Superior temporal gyrus (tissue), 1 donor: ENCODE measurements at regions not wholly inside any gene's neighbourhood (a gene's known extent, or its start where the extent isn't known, plus 50 kb on each side); places are given as distances from the start of the nearest gene placed in this dataset.
A peak's percentile ranks its signal among the peaks of the same experiment; 100 is the strongest.

Experiments
- DNase-seq: peaks from one replicate; pipeline ENCODE4 v3.0.0-alpha.2; 2016; ENCODE audit errors: extremely low spot score

DNA sequence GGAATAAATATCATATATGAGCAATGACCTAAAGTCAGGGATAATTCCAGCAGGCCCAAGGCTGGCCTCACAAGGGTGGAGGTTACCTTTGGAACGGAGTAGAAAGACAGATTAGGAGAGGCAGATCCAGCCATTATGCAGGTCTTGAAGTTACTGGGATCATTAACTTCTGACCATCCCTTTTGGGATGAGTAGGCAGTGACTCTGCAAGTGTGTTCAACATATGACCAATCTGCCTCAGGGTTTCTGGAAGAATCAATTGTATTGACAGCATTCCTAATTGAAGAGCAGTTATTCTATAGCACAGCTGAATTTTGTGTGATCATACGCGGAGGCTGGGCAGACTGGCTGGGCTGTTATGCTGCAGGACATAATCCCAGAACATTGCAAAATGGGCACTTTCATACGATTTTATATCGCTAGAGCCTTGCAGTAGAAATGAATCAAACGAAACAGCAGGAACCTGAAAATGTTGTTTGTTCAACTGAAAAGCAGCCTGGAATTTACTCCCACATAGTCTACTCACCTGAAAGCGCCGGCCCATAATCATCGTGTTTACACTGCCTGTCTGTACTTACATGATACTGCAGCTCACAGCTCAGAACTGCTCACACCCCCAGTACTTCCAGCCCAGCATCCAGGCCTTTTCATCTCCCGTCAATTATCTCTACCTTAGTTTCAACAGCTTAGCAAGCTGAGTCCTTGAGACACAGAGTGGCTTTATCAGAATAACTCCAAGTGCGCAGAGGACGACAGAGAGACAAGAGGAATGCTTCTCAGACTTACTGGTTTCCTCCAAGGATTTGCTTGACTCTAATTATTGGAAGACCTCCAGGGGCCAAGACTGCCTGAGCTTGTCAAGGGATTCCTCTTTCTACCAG, 556.1 kb downstream of the EFNB2 start:
- no peak for DNase-seq

DNA sequence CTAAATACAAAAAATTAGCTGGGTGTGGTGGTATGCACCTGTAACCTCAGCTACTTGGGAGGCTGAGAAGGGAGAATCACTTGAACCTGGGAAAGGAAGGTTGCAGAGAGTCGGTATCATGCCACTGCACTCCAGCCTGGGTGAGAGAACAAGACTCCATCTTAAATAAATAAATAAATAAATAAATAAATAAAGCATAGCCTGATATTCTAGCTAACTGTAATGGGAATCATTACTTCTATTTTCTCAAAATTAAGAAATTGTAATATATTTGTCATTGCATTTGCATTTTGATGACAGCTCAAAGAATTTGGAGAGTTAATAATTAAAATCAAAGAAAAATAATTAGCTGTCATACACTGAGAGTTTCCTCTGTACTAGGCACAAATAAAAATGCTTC, 561.1 kb downstream of the EFNB2 start:
- DNase-seq, result no peak

DNA sequence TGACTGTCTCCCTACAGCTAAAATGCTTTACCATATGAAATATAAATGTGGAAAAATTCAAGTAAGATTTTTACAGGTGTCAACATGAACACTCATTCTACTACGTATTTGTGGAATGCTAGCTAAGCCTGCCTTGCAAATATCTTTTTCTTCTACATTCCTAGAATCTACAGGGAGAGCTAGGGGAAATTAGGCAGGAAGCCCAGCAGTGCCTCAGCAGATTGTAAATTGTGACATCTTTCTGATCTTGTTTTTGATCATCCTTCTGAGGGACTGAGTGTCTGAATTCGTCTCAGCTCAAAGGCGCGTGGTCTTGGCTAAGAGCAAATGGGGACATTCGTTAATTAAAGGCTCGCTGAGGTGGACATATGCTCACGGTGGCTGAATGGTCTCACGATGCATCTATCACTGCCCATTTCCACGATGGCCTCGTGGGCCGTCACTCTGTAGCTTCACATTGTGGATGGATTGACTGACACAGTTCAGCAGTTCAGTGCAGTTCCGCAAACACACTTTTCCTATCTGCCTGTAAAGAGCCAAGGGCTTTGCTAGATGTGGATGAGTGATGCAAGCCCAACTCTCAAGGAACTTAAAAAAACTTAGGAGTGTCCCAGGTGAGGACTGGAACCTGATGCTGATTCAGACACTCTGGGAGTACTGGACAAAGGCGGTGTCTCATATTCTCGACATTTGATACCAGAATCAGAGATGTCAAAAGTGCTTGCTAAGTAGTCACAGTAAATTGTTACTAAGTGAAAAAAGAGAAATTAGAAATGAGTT, 562.5 kb downstream of the EFNB2 start:
- DNase-seq, result no peak

DNA sequence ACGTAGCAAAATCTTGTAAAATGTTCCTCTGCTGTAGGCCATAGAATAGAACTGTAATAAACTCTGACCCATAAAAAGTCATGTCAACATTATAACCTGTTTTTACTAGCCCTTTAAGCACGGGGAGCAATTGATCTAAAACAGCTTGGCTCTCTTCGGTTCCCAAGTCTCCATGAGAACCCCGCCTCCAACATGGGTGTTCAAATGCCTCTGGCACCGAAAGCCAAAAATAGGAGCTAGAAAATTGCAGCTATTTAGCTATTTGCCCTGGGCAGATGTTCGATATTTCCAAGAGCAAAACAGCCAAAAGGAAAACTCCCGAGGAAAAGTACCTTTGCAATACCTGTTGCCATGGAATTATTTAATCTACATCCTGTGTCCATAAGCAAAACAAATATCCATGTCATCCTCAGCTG, 563.1 kb downstream of the EFNB2 start:
- no peak for DNase-seq

DNA sequence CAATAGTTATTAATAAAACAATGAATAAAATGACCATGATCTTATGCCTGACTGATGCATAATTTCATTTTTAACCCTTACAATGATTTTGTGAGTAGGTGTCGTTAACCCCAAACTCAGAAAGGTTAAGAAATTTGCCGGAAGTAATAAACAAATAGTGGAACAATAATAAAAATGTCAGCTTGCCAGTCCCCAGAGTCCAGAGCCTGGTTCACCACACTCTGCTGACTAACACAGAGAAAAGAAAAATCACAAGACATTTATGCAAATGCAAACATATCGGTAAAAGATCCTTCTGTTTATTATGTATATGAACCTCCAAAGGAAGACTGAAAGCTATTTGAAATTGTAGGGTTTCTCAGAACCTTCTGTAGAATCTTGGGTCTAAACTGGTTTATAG, 563.7 kb downstream of the EFNB2 start:
- DNase-seq, result no peak

DNA sequence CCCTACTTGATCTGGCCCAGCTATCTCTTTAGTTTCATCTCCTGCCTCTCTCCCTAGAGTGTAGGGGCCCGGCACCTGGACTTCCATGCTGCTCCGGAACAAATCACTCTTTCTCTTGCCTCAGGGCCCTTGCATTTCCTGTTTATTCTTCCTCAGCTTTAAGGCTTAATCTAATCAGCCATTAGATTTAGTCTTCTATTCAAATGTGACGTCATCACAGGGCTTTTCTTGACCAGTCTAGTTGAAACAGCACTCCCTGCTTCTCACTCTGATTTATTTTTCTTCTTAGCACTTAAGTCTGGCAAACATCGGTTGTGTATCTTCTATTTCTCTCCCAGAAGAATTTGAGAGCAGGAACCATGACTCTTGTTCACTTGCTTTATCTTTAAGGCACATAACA, 564.1 kb downstream of the EFNB2 start:
- no peak for DNase-seq

DNA sequence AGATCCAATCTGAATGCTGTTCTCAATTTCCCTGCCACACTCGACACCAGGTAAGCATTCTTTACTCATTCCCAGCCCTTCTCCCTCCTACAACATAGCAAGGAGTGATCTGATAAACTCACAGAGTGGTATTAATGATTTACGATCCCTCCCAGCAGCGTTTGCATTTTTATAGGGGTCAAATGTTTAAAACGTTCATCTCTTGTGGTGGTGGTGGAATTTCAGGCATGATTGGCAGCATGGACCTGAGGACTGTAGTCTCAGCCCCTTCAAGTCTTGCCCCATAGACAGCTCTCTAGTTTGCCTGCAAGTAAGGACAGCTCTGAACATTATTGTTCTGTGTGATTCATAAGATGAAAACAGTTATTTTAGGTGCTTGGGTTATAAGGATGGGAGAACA, 565.7 kb downstream of the EFNB2 start:
- DNase-seq, result no peak

DNA sequence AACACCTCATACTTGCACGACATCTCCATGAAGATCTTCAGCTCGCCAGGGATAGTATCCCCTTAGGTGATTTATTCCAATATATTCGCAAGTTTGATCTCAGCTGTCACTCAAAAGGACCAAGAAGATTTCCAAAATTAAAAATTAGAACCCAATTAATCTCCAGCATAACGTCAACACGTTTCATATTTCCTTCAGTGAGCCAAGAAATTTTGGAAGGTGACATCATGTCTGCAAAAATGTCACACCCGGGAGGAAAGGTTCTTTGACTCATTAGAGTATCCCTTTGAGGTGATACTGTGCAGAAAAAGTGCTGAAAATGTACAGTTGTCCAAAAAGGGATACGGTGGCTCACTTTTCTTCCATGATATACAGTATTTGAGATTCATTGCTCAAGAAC, 569.6 kb downstream of the EFNB2 start:
- DNase-seq, result no peak

DNA sequence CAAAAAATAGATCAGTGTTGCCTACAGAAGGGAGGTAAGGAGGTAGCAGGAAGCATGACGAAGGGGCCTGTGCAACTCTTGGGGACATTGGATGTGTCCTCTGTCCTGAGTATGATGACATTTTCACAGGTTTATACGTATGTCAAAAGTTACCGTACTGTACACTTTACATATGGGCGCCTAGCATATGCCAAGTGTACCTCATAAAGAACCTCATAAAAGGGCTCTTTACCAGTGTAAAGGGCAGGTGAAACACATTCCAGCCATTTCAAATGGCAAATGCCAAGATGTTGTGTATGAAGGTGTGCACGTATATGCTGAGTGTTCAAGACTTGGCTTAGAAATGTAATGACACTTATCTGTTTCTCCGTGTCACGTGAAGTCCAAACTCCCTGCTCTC, 573.4 kb downstream of the EFNB2 start:
- no peak for DNase-seq

DNA sequence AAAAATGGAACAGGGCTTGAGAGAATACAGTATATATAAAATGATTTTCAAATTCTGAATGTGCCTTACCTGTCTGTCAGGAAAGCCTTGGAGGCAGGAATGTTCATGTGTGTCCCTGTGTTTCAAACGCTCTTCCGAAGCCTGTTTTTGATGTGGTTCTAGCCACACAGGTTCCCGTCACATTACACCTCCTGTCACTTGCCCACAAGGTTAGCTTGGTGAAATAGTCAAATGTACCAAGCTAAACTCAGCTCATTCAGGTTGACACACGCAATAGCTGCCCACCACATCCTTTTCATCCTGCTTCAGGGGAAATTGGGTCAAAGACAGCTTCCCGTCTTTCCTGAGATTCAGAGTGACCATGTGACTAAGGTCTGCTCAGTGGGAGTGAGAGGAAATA, 574.0 kb downstream of the EFNB2 start:
- no peak for DNase-seq

DNA sequence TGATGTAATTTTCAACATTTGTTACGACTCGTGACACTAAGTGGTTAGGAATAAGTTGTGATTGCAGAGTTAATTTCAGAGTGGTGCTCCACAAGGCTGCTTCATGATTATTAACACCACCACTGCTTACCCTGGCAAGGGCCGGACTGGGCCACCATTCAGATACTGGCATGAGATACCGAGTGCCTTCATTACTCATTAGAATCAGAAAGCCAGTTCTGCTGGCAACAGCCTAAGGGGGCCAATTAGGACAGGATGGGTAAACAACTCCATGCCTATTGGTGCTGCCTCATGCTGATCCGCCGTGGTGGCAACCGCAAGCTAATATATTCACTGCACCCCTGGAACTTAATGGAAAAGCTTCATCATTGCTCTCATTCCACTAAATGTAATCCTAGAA, 575.1 kb downstream of the EFNB2 start:
- no peak for DNase-seq

DNA sequence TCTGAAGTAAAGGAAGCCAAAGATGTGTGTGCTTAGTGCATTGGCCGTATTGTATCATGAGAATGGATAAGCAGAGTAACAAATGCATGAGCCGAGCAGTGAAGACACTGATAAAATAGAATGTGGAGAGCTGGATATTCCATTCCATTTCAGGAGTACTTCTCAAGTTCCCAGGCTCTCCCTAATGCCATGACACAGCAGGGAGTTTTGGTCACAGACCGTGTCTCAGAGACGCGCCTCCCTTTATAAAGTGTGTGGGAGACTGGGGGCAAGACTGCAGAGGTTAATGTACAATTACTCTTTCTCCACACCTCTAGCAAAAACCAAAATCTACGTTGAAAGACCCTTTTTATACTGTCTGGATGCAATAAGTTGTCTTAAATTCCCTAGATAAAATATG, 575.6 kb downstream of the EFNB2 start:
- DNase-seq, result no peak

DNA sequence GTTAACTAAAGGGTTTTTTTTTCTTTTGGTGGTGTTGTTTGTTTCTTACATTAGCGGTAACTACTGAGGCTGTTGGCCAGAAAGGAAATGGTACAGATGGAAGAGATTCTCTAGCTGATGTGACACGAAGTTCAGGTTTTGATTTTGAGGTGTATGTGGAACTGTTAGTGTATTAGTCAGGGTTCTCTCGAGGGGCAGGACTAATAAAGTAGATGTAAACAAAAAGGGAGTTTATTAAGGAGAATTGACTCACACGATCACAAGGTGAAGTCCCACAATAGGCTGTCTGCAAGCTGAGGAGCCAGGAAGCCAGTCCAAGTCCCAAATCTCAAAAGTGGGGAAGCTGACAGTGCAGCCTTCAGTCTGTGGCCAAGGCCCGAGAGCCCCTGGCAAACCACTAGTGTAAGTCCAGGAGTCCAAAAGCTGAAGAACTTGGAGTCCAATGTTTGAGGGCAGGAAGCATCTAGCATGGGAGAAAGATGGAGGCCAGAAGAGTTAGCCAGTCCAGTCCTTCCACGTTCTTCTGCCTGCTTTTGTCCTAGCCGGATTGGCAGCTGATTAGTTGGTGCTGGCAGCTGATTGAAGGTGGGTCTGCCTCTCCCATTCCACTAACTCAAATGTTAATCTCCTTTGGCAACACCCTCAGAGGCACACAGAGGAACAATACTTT, 577.6 kb downstream of the EFNB2 start:
- no peak for DNase-seq

DNA sequence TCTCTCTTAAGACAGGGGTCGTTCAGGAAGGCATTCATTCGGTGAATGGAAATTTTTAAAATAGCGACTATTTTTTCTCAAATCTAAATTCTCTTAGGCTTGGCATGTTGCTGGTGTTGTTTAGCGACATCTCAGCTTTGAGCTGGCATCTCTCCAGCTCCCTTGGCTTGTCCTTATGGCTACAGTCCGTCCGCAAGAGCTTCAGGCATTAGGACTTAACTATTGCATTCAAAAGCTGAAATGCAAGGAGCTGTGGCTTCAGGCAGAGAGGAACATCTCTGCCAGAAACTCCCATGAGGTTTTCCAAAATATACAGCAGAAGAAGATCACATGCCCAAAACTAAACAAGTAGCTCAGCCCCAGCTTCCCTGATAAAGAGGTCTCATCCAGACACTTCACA, 578.5 kb downstream of the EFNB2 start:
- DNase-seq, result peak; percentile 22

DNA sequence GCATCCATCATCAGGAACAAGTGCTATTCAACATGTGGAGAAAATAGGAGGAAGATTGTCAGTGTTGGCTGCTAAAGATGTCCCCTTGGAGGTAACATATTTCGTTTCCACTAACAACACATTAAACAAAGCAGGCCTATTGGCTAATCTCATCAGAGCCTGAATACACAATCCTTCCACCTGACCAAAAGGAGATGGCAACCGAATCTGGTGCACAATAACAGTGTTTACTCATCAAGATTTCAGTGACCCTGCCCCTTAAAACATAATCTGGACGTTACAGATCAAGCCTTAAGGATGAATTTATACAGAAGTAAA, 582.5 kb downstream of the EFNB2 start:
- DNase-seq, result no peak

DNA sequence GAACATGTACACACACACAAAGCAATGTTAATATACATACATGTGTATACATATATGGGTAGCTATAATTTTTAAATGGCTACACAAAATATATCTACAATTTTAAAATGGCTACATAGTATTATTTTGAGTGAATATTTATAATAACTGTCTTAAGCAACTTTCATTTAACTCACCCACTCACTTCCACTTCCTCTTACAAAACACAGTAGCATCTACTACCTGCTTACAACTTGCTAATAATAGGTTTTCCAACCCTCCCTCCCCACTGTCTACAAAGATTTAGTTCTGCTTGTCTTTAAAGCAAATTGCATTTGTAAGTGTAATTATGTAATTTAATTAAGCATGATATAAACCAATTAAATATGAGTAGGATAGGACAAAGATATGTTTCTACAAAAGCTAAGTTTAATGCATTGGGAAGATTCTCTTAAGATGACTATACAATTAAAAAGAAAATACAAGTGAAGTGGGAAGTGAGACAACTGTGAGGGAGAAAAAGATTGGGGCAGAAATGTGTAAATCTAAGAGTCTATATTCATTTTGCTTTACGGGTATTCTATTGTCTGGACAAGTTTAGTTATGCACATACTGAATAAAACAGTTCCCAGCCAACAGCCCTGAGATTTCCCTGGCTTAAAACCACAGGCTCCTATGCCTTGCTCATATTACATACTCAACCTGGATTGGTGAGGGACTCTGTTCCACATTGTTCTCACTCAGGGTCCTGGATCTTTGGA, 583.1 kb downstream of the EFNB2 start:
- no peak for DNase-seq

DNA sequence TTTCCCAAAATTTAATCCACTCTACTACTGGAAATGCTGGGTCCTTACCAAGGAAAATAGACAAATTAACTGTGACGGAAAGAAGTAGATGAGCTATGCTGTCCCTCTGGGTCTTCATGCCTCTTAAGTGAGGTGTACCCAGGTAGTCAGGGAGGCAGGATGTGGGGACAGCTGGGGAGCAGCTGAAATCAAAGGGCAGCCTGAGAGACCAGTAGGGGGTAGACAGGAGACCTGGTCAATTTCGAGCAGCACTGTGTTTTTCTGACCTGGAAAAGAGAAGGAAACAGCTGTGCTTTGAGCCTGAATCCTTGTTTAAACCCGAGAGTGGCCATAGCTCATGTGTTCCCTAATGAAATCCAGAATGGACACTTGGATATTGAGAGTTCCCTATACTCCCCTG, 587.3 kb downstream of the EFNB2 start:
- no peak for DNase-seq

DNA sequence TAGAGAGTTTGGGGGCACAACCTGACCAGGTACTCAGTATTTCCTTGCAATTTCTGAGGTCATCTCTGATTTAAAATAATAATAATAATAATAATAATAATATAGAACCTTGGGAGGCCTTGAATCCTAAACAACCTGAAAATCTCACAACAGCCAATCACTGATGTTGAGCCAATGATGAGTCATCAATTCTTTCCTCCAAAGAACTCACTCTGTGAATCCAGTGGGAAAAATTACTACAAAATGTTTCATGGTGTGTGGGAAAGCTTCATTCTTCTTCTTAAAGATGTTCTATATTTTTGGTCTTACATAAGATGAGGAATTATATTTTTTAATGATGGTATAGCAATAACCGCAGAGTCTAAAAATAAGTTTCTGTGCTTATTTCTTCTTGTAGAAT, 594.6 kb downstream of the EFNB2 start:
- DNase-seq, result no peak

DNA sequence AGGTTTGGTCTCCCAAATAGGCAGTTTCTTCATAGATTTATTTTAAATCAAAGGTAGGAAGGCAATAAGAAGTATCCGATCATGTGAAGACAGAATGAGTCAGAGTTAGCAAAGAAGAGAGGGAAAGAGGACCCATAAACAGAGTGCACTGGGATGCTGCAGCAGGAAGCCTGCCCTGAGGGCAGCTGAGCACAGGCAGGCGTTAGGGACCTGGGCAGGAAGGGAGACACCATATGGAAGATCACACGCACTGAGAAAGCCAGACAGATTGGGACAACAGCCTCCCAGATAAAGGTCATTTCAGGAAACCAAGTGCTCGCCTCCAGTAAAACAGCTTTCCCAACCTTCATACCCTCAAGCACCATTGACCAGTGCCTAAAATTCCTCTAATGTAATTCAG, 598.0 kb downstream of the EFNB2 start:
- no peak for DNase-seq

DNA sequence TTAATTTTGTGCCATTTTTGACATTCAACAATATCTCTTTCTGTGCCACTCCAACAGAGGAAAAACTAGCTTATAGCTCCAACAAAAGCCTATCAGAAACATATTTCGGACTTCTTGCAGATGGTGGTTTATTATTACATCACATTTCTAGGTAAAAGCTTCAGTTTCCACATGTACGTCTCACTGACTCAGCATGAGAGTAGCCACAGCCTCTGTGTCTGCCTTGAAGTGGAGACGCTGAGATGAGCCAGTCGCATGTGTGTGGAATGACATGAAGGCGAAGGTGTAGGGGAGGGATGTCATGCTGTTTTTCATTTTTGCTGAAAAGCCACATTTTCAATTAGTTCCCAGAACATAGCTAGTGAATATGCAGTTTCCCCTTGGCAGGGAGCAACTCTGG, 598.6 kb downstream of the EFNB2 start:
- no peak for DNase-seq

DNA sequence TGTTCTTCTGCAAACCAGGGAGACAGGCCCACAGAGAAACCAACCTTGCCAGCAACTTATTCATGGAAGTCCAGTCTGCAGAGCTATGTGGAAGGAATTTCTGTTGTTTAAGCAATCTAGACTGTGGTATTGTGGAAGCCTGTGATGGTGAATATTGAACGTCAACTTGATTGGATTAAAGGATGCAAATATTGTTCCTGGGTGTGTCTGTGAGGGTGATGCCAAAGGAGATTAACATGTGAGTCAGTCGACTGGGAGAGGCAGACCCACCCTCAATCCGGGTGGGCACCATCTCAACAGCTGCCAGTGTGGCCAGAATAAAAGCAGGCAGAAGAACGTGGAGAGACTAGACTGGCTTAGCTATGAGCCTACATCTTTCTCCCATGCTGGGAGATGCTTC, 606.0 kb downstream of the EFNB2 start:
- no peak for DNase-seq

DNA sequence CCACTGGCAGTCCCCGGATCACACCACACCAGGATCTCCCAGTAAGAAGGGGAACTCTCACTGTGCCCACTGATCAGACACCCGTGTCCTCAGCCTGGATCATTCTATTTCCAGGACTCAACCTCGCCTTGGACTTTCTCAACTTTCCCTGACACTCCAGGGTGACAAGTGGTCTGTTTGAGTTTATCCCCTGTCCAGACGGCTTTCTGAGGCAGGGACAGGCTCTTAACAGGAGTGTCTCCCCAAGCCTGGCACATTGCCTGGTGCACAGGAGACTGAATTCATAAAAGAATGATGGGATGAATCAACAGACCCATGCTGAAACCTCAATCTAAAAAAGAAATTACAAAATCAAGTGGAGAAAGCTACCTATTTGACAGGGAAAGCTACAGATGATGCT, 606.6 kb downstream of the EFNB2 start:
- DNase-seq, result no peak
